Stimulated activated naive CD8-positive, alpha-beta T cell treated with anti-CD3 and anti-CD28 coated beads, Interleukin-15, Interleukin-2, amounts not matched to agents 100 ng/mL and 50 ng/mL, for 24 hours (primary cell): ENCODE measurements at regions not wholly inside any gene's neighbourhood (a gene's known extent, or its start where the extent isn't known, plus 50 kb on each side); places are given as distances from the start of the nearest gene placed in this dataset.

Experiments
- H3K27ac Mint-ChIP-seq: one replicate; pipeline ENCODE4 v1.8.0; 2021; ENCODE audit warnings: mild to moderate bottlenecking, mixed read lengths
- H3K27me3 Mint-ChIP-seq: one replicate; pipeline ENCODE4 v1.8.0; 2021; ENCODE audit warnings: mixed read lengths
- H3K36me3 Mint-ChIP-seq: one replicate; pipeline ENCODE4 v1.8.0; 2021; ENCODE audit warnings: low read depth, mixed read lengths
- H3K4me1 Mint-ChIP-seq: one replicate; pipeline ENCODE4 v1.8.0; 2021; ENCODE audit warnings: low read depth, mixed read lengths
- H3K4me3 Mint-ChIP-seq: one replicate; pipeline ENCODE4 v1.8.0; 2021; ENCODE audit warnings: mild to moderate bottlenecking, mixed read lengths
- H3K9me3 Mint-ChIP-seq: one replicate; pipeline ENCODE4 v1.8.0; 2021; ENCODE audit warnings: mixed read lengths

GRCh38 chr1:229786974-229787610 lies 161.0 kb downstream of the URB2 start:
- H3K27me3 Mint-ChIP-seq: peaks cover 14% of the 10 kb centered on the region
- no peaks in the 10 kb centered on the region for H3K4me1 Mint-ChIP-seq
- no peaks in the 10 kb centered on the region for H3K36me3 Mint-ChIP-seq
- H3K4me3 Mint-ChIP-seq: no peak overlapping the region
- H3K9me3 Mint-ChIP-seq: peaks cover 13% of the 10 kb centered on the region
- no peak overlapping the region for H3K27ac Mint-ChIP-seq

GRCh38 chr1:229788004-229788403 lies 162.0 kb downstream of the URB2 start:
- H3K4me3 Mint-ChIP-seq: no peak overlapping the region
- H3K36me3 Mint-ChIP-seq: no peaks in the 10 kb centered on the region
- no peak overlapping the region for H3K27ac Mint-ChIP-seq
- peaks cover 13% of the 10 kb centered on the region for H3K9me3 Mint-ChIP-seq
- no peaks in the 10 kb centered on the region for H3K4me1 Mint-ChIP-seq
- H3K27me3 Mint-ChIP-seq: peaks cover 14% of the 10 kb centered on the region

DNA sequence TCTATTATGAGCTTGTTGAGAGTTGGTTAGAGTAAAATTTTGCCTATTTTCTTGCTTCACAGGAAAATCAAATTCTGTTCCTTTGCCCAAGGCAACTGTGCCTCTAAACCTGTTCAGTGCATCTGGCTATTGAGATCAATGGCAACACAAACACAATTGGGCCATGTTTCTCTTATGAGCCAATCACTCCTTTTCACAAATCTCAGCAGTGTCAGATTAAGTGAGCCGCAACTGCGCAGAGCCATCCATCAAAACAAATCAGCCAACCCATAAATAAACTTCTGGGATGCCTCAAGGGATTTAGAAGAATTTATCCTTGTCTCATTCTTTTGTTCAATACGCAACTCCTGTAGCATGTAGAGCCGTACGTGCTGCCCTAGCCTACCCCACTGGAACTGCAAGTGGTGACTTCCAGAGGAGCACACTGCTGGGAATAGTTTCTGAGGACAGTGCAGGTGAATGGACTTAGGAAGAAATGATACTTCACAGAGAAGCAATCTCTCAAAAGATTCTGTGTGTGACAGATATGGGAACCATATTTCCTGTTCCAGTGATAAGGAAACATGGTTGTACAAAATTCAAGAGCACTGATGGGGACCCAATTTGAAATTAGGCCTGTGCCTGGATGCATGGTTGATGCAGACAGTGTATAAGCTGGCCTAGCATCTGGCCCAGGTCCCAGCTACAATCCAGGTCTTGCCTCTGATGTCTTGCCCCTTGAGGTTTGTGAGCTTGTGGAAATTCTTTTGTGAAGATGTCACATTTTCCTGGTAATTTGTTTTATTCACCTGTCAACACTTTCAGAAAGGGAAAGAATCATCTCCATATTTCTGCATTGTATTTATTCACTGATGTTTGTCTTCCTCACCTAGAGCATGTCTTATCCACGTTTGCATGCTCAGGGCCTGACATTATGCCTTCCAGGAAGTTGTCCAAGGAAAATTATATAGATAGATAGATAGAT lies 166.2 kb downstream of the URB2 start:
- Mint-ChIP-seq H3K4me3 (no peak overlapping the region), H3K27ac (no peak overlapping the region), H3K9me3 (peaks cover 13% of the 10 kb centered on the region), H3K36me3 (no peaks in the 10 kb centered on the region), H3K4me1 (no peaks in the 10 kb centered on the region), H3K27me3 (peaks cover 23% of the 10 kb centered on the region)

DNA sequence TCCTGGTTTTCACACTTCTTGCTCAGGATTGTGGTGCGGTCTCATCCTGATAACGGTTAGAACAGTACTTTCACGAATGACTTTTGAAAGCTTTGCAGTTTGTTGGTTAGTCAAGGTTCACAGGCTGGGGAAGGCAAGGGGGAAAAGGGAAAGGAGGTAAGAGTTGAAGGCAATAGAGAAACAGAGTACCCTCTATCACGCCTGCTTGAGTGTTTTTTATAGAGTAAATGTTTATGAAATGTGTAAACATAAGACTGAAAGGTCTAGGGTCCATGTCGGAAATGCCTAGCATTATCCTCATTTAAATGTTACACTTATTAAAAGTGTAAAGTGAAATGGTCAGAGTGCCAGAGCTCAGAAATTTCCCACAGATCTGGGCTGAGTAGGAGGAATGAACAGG lies 167.4 kb downstream of the URB2 start:
- Mint-ChIP-seq H3K36me3 (no peaks in the 10 kb centered on the region), H3K4me1 (no peaks in the 10 kb centered on the region), H3K9me3 (peaks cover 5% of the 10 kb centered on the region), H3K4me3 (no peak overlapping the region), H3K27ac (no peak overlapping the region), H3K27me3 (peaks cover 17% of the 10 kb centered on the region)

DNA sequence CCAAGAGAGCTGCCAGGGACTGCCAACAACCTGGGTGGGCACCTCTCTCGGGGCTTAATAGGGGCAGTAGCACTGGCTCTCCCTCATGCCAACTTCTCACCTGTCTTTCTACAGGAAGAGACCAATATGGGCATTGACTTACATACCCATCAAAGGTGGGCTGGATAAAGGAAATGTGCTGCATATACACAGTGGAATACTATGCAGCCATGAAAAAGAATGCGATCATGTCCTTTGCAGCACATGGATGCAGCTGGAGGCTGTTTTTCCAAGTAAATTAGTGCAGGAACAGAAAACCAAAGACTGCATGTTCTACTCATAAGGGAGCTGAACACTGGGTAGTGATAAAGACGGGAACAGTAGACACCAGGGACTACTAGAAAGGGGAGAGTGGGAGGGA lies 172.5 kb downstream of the URB2 start:
- Mint-ChIP-seq H3K27me3 (peaks cover 13% of the 10 kb centered on the region), H3K9me3 (no peaks in the 10 kb centered on the region), H3K4me3 (no peak overlapping the region), H3K4me1 (no peaks in the 10 kb centered on the region), H3K27ac (no peak overlapping the region), H3K36me3 (no peaks in the 10 kb centered on the region)

GRCh38 chr1:229803626-229804217 lies 177.7 kb downstream of the URB2 start:
- Mint-ChIP-seq H3K4me1 (no peaks in the 10 kb centered on the region), H3K27me3 (peaks cover 9% of the 10 kb centered on the region), H3K27ac (no peak overlapping the region), H3K4me3 (no peak overlapping the region), H3K36me3 (no peaks in the 10 kb centered on the region), H3K9me3 (no peaks in the 10 kb centered on the region)

DNA sequence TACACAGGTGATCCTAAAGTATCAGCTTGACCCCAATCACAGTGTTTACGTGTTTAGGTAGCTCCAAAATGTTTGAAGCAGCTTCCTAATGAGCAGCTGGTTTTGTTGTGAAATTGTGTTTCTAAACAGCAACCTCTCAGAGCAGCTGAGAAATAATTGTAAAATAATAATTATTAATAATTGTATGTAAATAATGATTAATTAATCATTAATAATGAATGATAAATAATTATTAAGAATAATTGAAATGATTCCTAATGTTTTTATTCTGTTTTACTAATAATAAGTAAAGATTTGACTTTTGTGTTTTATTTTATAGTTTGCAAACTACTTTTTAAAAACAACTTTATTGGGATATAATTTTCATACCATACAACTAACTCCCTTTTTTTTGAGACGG lies 182.2 kb downstream of the URB2 start:
- Mint-ChIP-seq H3K4me1 (no peaks in the 10 kb centered on the region), H3K27ac (no peak overlapping the region), H3K4me3 (no peak overlapping the region), H3K27me3 (peaks cover 28% of the 10 kb centered on the region), H3K36me3 (no peaks in the 10 kb centered on the region), H3K9me3 (peaks cover 19% of the 10 kb centered on the region)

- H3K9me3 Mint-ChIP-seq: peaks cover 19% of the 10 kb centered on the region
- no peak overlapping the region for H3K4me3 Mint-ChIP-seq
- no peak overlapping the region for H3K27ac Mint-ChIP-seq
- no peaks in the 10 kb centered on the region for H3K36me3 Mint-ChIP-seq
- no peaks in the 10 kb centered on the region for H3K4me1 Mint-ChIP-seq
- H3K27me3 Mint-ChIP-seq: peaks cover 28% of the 10 kb centered on the region
Observed at GRCh38 chr1:229810140-229810539, 184.1 kb downstream of the URB2 start.

DNA sequence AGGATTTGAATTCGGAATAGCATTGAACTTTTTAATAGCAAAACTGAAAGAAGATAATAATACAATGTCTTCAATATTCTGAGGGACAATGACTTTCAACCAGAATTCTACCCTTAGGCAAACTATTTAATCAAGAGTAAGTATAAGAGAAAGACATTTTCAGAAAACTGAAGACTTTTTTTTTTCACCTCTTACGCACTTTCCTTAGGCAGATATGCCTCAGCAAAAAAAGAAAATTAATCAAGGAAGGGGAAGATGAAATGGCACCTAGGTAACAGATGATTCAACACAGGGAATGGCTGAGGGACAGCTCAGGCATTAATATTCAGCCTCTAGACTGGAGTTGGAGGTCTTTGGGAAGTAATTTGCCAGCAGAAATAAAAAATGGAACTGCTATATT lies 184.9 kb downstream of the URB2 start:
- H3K4me1 Mint-ChIP-seq: no peaks in the 10 kb centered on the region
- no peaks in the 10 kb centered on the region for H3K36me3 Mint-ChIP-seq
- H3K9me3 Mint-ChIP-seq: peaks cover 19% of the 10 kb centered on the region
- H3K4me3 Mint-ChIP-seq: no peak overlapping the region
- H3K27me3 Mint-ChIP-seq: peaks cover 28% of the 10 kb centered on the region
- no peak overlapping the region for H3K27ac Mint-ChIP-seq

- no peak overlapping the region for H3K27ac Mint-ChIP-seq
- H3K4me3 Mint-ChIP-seq: no peak overlapping the region
- peaks cover 19% of the 10 kb centered on the region for H3K9me3 Mint-ChIP-seq
- H3K36me3 Mint-ChIP-seq: no peaks in the 10 kb centered on the region
- H3K4me1 Mint-ChIP-seq: no peaks in the 10 kb centered on the region
- peaks cover 25% of the 10 kb centered on the region for H3K27me3 Mint-ChIP-seq
Observed at GRCh38 chr1:229812148-229812547, 186.1 kb downstream of the URB2 start.

DNA sequence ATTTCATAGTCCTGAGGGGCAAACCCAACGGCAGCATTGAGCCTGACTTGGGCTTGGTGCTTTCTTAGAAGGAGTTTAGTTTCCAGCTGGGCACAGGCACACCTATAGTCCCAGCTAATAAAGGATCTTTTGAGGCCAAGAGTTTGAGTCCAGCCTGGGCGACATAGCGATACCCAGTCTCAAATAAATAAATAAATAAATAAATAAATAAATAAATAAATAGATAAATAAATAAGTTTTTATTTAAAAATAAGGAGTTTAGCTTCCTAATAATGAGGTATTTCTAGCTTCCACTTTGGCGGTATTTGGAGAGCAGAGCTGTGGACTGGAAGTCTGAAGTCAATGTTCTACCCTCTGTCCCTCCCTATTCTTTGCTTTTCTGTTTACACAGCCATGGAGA lies 186.6 kb downstream of the URB2 start:
- Mint-ChIP-seq H3K4me1 (no peaks in the 10 kb centered on the region), H3K27ac (no peak overlapping the region), H3K4me3 (no peak overlapping the region), H3K9me3 (peaks cover 19% of the 10 kb centered on the region), H3K27me3 (peaks cover 23% of the 10 kb centered on the region), H3K36me3 (no peaks in the 10 kb centered on the region)

- Mint-ChIP-seq H3K9me3 (peaks cover 8% of the 10 kb centered on the region), H3K4me3 (no peak overlapping the region), H3K36me3 (no peaks in the 10 kb centered on the region), H3K27ac (no peak overlapping the region), H3K4me1 (no peaks in the 10 kb centered on the region), H3K27me3 (peaks cover 23% of the 10 kb centered on the region)
Observed at GRCh38 chr1:229815076-229815475, 189.0 kb downstream of the URB2 start.

GRCh38 chr1:229815961-229816360 lies 189.9 kb downstream of the URB2 start:
- Mint-ChIP-seq H3K9me3 (peaks cover 2% of the 10 kb centered on the region), H3K27me3 (peaks cover 14% of the 10 kb centered on the region), H3K4me3 (no peak overlapping the region), H3K4me1 (no peaks in the 10 kb centered on the region), H3K27ac (no peak overlapping the region), H3K36me3 (no peaks in the 10 kb centered on the region)

- no peaks in the 10 kb centered on the region for H3K36me3 Mint-ChIP-seq
- H3K27ac Mint-ChIP-seq: no peak overlapping the region
- H3K4me3 Mint-ChIP-seq: no peak overlapping the region
- no peaks in the 10 kb centered on the region for H3K9me3 Mint-ChIP-seq
- H3K4me1 Mint-ChIP-seq: no peaks in the 10 kb centered on the region
- peaks cover 5% of the 10 kb centered on the region for H3K27me3 Mint-ChIP-seq
Observed at GRCh38 chr1:229817936-229818335, 191.9 kb downstream of the URB2 start.

DNA sequence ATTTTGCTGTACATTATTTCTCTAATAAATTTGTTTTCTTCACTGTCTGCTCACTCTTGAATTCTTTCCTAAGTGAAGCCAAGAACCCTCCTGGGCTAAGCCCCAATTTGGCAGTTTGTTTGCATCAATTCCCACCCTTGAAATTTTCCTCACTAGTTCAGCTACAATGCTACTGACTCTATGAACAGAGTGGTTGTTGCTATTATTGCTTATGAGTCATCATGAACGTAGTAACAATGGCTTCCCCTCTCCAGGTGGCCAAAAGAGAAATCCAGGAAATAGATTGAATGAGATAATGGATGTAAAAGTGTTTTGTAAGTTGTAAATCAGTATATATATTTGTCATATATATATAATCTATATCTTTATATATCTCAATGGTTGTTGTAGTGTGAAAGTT lies 193.0 kb downstream of the URB2 start:
- Mint-ChIP-seq H3K4me1 (no peaks in the 10 kb centered on the region), H3K9me3 (no peaks in the 10 kb centered on the region), H3K36me3 (no peaks in the 10 kb centered on the region), H3K27me3 (peaks cover 5% of the 10 kb centered on the region), H3K27ac (no peak overlapping the region), H3K4me3 (no peak overlapping the region)
